K562 (cell line): ENCODE measurements at regions not wholly inside any gene's neighbourhood (a gene's known extent, or its start where the extent isn't known, plus 50 kb on each side); places are given as distances from the start of the nearest gene placed in this dataset.

Experiments
- ATAC-seq: fragments of 200-7000 bp; cut with Tn5 transposase; 3 replicates; pipeline ENCODE4 v1.9.1; 2020; ENCODE audit warnings: moderate library complexity
- BruUV-seq: library from RNA; stranded (reverse); fragments of 400-500 nt; replicated peaks from 2 replicates; lab custom pipeline; 2021; lab: Mats Ljungman, UMichigan
- CTCF ChIA-PET: fragments of 300-600 bp; formaldehyde crosslinking; extraction: SDS; loops from one replicate; lab custom pipeline; 2021; ENCODE audit warnings: low intra/inter-chr PET ratio; lab: Yijun Ruan, JAX
- POLR2A ChIA-PET: fragments of 300-600, 350-650 bp; sonication (Branson Sonifier 250); formaldehyde crosslinking; extraction: SDS; loops from one replicate; lab custom pipeline; 2021; ENCODE audit warnings: antibody characterized with exemption, inconsistent platforms; lab: Yijun Ruan, JAX
- DNase-seq, 4 experiments: peaks; one replicate each; pipeline versions ENCODE4 v3.0.0 to v3.0.0-alpha.2; 2011 to 2018; ENCODE audit warnings: low spot score in 3 of 4, mixed read lengths in 3 of 4; ENCODE audit errors: extremely low read depth in 1 of 4
- FAIRE-seq: peaks from 2 replicates; lab custom pipeline; 2011; peaks lifted over from hg19 to GRCh38; lab: Jason Lieb, UNC
- H2AFZ ChIP-seq: 2 replicates; pipeline ENCODE4 v1.6.0; 2011; ENCODE audit warnings: low read depth, low read length, control low read depth, inconsistent platforms
- H3K27ac ChIP-seq: fragments of 200-600 bp; 3 replicates; pipeline ENCODE4 v1.8.0; 2011; ENCODE audit warnings: low read depth, mild to moderate bottlenecking, control low read depth, inconsistent platforms, low read length, moderate library complexity, mixed read lengths; ENCODE audit errors: extremely low read depth
- H3K27me3 ChIP-seq, 2 experiments: fragments of 300-600 bp in 1 of 2; 2 replicates in 1 of 2; 3 replicates in 1 of 2; pipeline versions ENCODE4 v1.6.0 to v1.8.0; 2011; ENCODE audit warnings: inconsistent platforms in 2 of 2, low read length in 2 of 2, mild to moderate bottlenecking in 1 of 2, mixed read lengths in 1 of 2, moderate library complexity in 1 of 2; ENCODE audit not compliant: control insufficient read depth in 2 of 2, insufficient read depth in 2 of 2
- H3K36me3 ChIP-seq: fragments of 300-600 bp; 3 replicates; pipeline ENCODE4 v1.8.0; 2011; ENCODE audit warnings: mild to moderate bottlenecking, low read length, inconsistent platforms; ENCODE audit not compliant: control insufficient read depth, insufficient read depth
- H3K4me1 ChIP-seq, 2 experiments: fragments of 200-600 bp in 1 of 2; replicated peaks in 1 of 2; 2 replicates in 1 of 2; 3 replicates in 1 of 2; pipeline versions ENCODE4 v1.5.1 to v1.8.0; 2011; ENCODE audit warnings: inconsistent platforms in 2 of 2, low read length in 2 of 2, mild to moderate bottlenecking in 1 of 2, mixed read lengths in 1 of 2, moderate library complexity in 1 of 2; ENCODE audit not compliant: control insufficient read depth in 2 of 2, insufficient read depth in 2 of 2
- H3K4me2 ChIP-seq: 2 replicates; pipeline ENCODE4 v1.6.1; 2011; ENCODE audit warnings: low read length, control low read depth, inconsistent platforms, mixed read lengths; ENCODE audit not compliant: insufficient read depth
- H3K4me3 ChIP-seq: fragments of 200-600 bp; sonication (generic), shearing (Covaris generic); 2 replicates; pipeline ENCODE4 v1.5.1; 2016; ENCODE audit warnings: control low read depth, inconsistent platforms
- H3K79me2 ChIP-seq: fragments of 200-600 bp; 3 replicates; pipeline ENCODE4 v1.8.0; 2011; ENCODE audit warnings: low read length, inconsistent platforms; ENCODE audit not compliant: control insufficient read depth, insufficient read depth
- H3K9ac ChIP-seq, 2 experiments: 2 replicates each; pipeline versions ENCODE4 v1.6.0 to v1.6.1; 2011; ENCODE audit warnings: low read depth in 2 of 2, low read length in 2 of 2, control low read depth in 1 of 2, inconsistent platforms in 1 of 2, mild to moderate bottlenecking in 1 of 2, mixed read lengths in 1 of 2; ENCODE audit not compliant: insufficient read depth in 1 of 2
- H3K9me1 ChIP-seq: one replicate; pipeline ENCODE4 v1.6.0; 2011; ENCODE audit warnings: inconsistent platforms, mild to moderate bottlenecking, low read length, moderate library complexity; ENCODE audit not compliant: control insufficient read depth, insufficient read depth
- H3K9me3 ChIP-seq: replicated peaks from 2 replicates; pipeline ENCODE4 v1.5.1; 2011; ENCODE audit warnings: low read depth, low read length, inconsistent platforms; ENCODE audit not compliant: control insufficient read depth, insufficient read depth
- H4K20me1 ChIP-seq: replicated peaks from 2 replicates; pipeline ENCODE4 v1.6.1; 2011; ENCODE audit warnings: low read length, inconsistent platforms, mixed read lengths; ENCODE audit not compliant: control insufficient read depth, insufficient read depth
- FOXP4 ChIP-seq: sonication (generic); formaldehyde crosslinking; IDR thresholded peaks from 2 replicates; pipeline ENCODE4 v1.8.0; 2022; ENCODE audit warnings: mild to moderate bottlenecking, missing genetic modification reagents, borderline replicate concordance
- MXD1 ChIP-seq: fragments of 250-450 bp; sonication (Bioruptor Pico); IDR thresholded peaks from 2 replicates; pipeline ENCODE4 v1.8.0; 2021; ENCODE audit warnings: borderline replicate concordance, mild to moderate bottlenecking, moderate library complexity; ENCODE audit not compliant: poor library complexity, severe bottlenecking
- RFX5 ChIP-seq: IDR thresholded peaks from 2 replicates; pipeline ENCODE4 v1.6.1; 2011; ENCODE audit warnings: low read depth, mild to moderate bottlenecking, improper control_type of control experiment, low read length
- WGBS: fragments of 100-300 bp; shearing (Covaris generic); methylation state at CpG from one replicate; pipeline ENCODE4 v1.1.6; 2016; ENCODE audit warnings: low coverage, mixed read lengths; ENCODE audit not compliant: insufficient coverage; ENCODE audit errors: missing lambda C conversion rate; 5-methylcytosine and 5-hydroxymethylcytosine counted together
- in situ Hi-C: fragments of 300-500 bp; cut with MboI; formaldehyde crosslinking; loops from 4 replicates; pipeline ENCODE4 v1.15.0; 2018; ENCODE audit warnings: inconsistent platforms, mixed read lengths
- intact Hi-C: fragments of 100-400 bp; cut with micrococcal nuclease; formaldehyde crosslinking; loops from 2 replicates; pipeline ENCODE4 v1.14.2; 2022
- TF ChIP-seq, protein P1 (sequence below): sonication (generic); formaldehyde crosslinking; IDR thresholded peaks from 2 replicates; pipeline ENCODE4 v1.8.1; 2023; ENCODE audit warnings: mild to moderate bottlenecking, missing genetic modification reagents
- TF ChIP-seq, protein P2 (sequence below): sonication (generic); formaldehyde crosslinking; IDR thresholded peaks from 2 replicates; pipeline ENCODE4 v1.8.1; 2023; ENCODE audit warnings: mild to moderate bottlenecking, missing genetic modification reagents

DNA sequence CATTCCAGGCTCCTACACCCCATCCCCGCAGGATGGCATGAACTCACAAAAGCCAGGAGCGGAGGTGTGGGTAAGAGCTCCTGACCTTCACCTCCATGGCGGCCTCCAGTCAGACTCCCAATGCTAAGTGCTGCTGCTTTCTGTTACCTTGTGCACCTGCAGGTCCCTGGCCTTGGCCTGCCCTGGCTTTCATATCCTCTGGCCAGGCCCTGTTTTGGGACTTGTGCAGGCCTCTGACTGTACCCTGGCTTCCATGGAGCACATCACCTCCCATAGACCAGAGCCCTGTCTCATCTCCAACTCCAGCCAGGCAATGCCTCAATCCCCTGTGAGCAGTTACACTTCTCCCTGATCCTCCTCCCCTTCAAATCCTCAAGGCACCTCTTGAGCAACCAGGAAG is 124.5 kb downstream of the MED10 start:
- DNase-seq (no peak), FAIRE-seq (no peak), ATAC-seq (no peak)
- Histone ChIP-seq H3K9ac (no peak overlapping the region), H3K27me3 (peaks cover 2 to 25% of the 10 kb centered on the region in 2 experiments; a peak in 3 of 5 replicates), H3K9me1 (no peaks in the 10 kb centered on the region), H2AFZ (no peak overlapping the region), H3K36me3 (no peaks in the 10 kb centered on the region), H3K4me2 (no peak overlapping the region), H4K20me1 (peaks cover 5% of the 10 kb centered on the region; the same call in 1 of the 2 replicates), H3K27ac (no peak overlapping the region), H3K4me3 (no peak overlapping the region), H3K9me3 (no peaks in the 10 kb centered on the region), H3K4me1 (no peaks in the 10 kb centered on the region), H3K79me2 (no peaks in the 10 kb centered on the region)
- ChIA-PET CTCF (no interaction called here), POLR2A (no interaction called here)
- WGBS: 0% methylated on average over 3 of the region's 3 CpGs
- in situ Hi-C loops (no loop called here), intact Hi-C loops (no loop called here)
- TF ChIP-seq MXD1 (CRISPR knock-in tag): no peak
- TF ChIP-seq, protein P1, sequence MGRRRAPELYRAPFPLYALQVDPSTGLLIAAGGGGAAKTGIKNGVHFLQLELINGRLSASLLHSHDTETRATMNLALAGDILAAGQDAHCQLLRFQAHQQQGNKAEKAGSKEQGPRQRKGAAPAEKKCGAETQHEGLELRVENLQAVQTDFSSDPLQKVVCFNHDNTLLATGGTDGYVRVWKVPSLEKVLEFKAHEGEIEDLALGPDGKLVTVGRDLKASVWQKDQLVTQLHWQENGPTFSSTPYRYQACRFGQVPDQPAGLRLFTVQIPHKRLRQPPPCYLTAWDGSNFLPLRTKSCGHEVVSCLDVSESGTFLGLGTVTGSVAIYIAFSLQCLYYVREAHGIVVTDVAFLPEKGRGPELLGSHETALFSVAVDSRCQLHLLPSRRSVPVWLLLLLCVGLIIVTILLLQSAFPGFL (CRISPR knock-in tag): no peak
- TF ChIP-seq, protein P2, sequence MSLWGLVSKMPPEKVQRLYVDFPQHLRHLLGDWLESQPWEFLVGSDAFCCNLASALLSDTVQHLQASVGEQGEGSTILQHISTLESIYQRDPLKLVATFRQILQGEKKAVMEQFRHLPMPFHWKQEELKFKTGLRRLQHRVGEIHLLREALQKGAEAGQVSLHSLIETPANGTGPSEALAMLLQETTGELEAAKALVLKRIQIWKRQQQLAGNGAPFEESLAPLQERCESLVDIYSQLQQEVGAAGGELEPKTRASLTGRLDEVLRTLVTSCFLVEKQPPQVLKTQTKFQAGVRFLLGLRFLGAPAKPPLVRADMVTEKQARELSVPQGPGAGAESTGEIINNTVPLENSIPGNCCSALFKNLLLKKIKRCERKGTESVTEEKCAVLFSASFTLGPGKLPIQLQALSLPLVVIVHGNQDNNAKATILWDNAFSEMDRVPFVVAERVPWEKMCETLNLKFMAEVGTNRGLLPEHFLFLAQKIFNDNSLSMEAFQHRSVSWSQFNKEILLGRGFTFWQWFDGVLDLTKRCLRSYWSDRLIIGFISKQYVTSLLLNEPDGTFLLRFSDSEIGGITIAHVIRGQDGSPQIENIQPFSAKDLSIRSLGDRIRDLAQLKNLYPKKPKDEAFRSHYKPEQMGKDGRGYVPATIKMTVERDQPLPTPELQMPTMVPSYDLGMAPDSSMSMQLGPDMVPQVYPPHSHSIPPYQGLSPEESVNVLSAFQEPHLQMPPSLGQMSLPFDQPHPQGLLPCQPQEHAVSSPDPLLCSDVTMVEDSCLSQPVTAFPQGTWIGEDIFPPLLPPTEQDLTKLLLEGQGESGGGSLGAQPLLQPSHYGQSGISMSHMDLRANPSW (CRISPR knock-in tag): no peak
- TF ChIP-seq FOXP4: no peak
- TF ChIP-seq RFX5: no peak
- BruUV-seq: no TSS peak
